ENCODE measurements at regions not wholly inside any gene's neighbourhood (a gene's known extent, or its start where the extent isn't known, plus 50 kb on each side); places are given as distances from the start of the nearest gene placed in this dataset.

GRCh38 chr4:32768664-32769389 is 2048.7 kb downstream of the PCDH7 start:
- H3K79me2 ChIP-seq: no peaks in the 10 kb centered on the region
- no peaks in the 10 kb centered on the region for H3K9me3 ChIP-seq (ENCODE audit: control insufficient read depth, low read length)
- TF ChIP-seq CTCF (IDR thresholded peaks at IDR 0.05): no peak

GRCh38 chr4:32771491-32771890 is 2051.3 kb downstream of the PCDH7 start:
- no peak overlapping the region for H3K27ac ChIP-seq
- H3K36me3 ChIP-seq (ENCODE audit: control insufficient read depth, insufficient read depth, low read length): no peaks in the 10 kb centered on the region
- H3K9me3 ChIP-seq (ENCODE audit: control insufficient read depth, low read length): no peaks in the 10 kb centered on the region
- no peak overlapping the region for H2AFZ ChIP-seq
- H3K27me3 ChIP-seq (ENCODE audit: control insufficient read depth, insufficient read depth, low read length): no peaks in the 10 kb centered on the region
- H3K4me3 ChIP-seq (ENCODE audit: low read depth, low read length): no peak overlapping the region
- no peak overlapping the region for H3K9ac ChIP-seq
- H3K4me1 ChIP-seq: no peaks in the 10 kb centered on the region
- H3K79me2 ChIP-seq: no peaks in the 10 kb centered on the region
- no peak for TF ChIP-seq CTCF (IDR thresholded peaks at IDR 0.05)
- H3K4me2 ChIP-seq (ENCODE audit: low read length): no peak overlapping the region

More at GRCh38 chr4:32768664-32769389, 2048.7 kb downstream of the PCDH7 start:
- no peaks in the 10 kb centered on the region for H3K4me1 ChIP-seq
- no peak overlapping the region for H3K27ac ChIP-seq
- H3K4me3 ChIP-seq (ENCODE audit: low read depth, low read length): no peak overlapping the region
- no peaks in the 10 kb centered on the region for H3K36me3 ChIP-seq (ENCODE audit: control insufficient read depth, insufficient read depth, low read length)
- H3K9ac ChIP-seq: no peak overlapping the region
- H2AFZ ChIP-seq: no peak overlapping the region
- no peak overlapping the region for H3K4me2 ChIP-seq (ENCODE audit: low read length)
- no peaks in the 10 kb centered on the region for H3K27me3 ChIP-seq (ENCODE audit: control insufficient read depth, insufficient read depth, low read length)

- H3K9ac ChIP-seq: no peak overlapping the region
- H3K27me3 ChIP-seq (ENCODE audit: control insufficient read depth, insufficient read depth, low read length): no peaks in the 10 kb centered on the region
- no peak overlapping the region for H3K4me3 ChIP-seq (ENCODE audit: low read depth, low read length)
- no peaks in the 10 kb centered on the region for H3K4me1 ChIP-seq
- H2AFZ ChIP-seq: no peak overlapping the region
- H3K9me3 ChIP-seq (ENCODE audit: control insufficient read depth, low read length): no peaks in the 10 kb centered on the region
- H3K27ac ChIP-seq: no peak overlapping the region
- H3K4me2 ChIP-seq (ENCODE audit: low read length): no peak overlapping the region
- no peak for TF ChIP-seq CTCF (IDR thresholded peaks at IDR 0.05)
- H3K79me2 ChIP-seq: no peaks in the 10 kb centered on the region
- no peaks in the 10 kb centered on the region for H3K36me3 ChIP-seq (ENCODE audit: control insufficient read depth, insufficient read depth, low read length)
These were observed 2054.9 kb downstream of the PCDH7 start for GRCh38 chr4:32775049-32775448.

GRCh38 chr4:32776435-32777203 is 2056.4 kb downstream of the PCDH7 start:
- Histone ChIP-seq H3K9ac (no peak overlapping the region), H2AFZ (no peak overlapping the region), H3K4me3 (ENCODE audit: low read depth, low read length) (no peak overlapping the region), H3K9me3 (ENCODE audit: control insufficient read depth, low read length) (no peaks in the 10 kb centered on the region), H3K4me1 (no peaks in the 10 kb centered on the region), H3K27me3 (ENCODE audit: control insufficient read depth, insufficient read depth, low read length) (no peaks in the 10 kb centered on the region), H3K27ac (no peak overlapping the region), H3K4me2 (ENCODE audit: low read length) (no peak overlapping the region), H3K79me2 (no peaks in the 10 kb centered on the region), H3K36me3 (ENCODE audit: control insufficient read depth, insufficient read depth, low read length) (no peaks in the 10 kb centered on the region)
- no peak for TF ChIP-seq CTCF (IDR thresholded peaks at IDR 0.05)
